SU-DHL-6 (cell line): ENCODE measurements at regions not wholly inside any gene's neighbourhood (a gene's known extent, or its start where the extent isn't known, plus 50 kb on each side); places are given as distances from the start of the nearest gene placed in this dataset.
A peak's percentile ranks its signal among the peaks of the same experiment; 100 is the strongest.

Experiments
- H2AFZ ChIP-seq: fragments of 200-600 bp; sonication (generic); 2 replicates; pipeline ENCODE4 v1.6.1; 2014; ENCODE audit warnings: low read depth, mild to moderate bottlenecking, moderate library complexity, mixed read lengths, antibody characterized with exemption, low read length; ENCODE audit not compliant: severe bottlenecking
- H3F3A ChIP-seq: fragments of 200-600 bp; shearing (Covaris generic); 2 replicates; pipeline ENCODE4 v1.6.0; 2016; ENCODE audit warnings: antibody characterized with exemption, mild to moderate bottlenecking; ENCODE audit not compliant: insufficient read depth
- H3K27ac ChIP-seq: fragments of 200-600 bp; sonication (generic); 2 replicates; pipeline ENCODE4 v1.5.1; 2016; ENCODE audit warnings: low read depth, mild to moderate bottlenecking, low read length, moderate library complexity, mixed read lengths
- H3K27me3 ChIP-seq: fragments of 200-600 bp; sonication (generic), shearing (Covaris generic); 2 replicates; pipeline ENCODE4 v1.6.0; 2014; ENCODE audit warnings: mild to moderate bottlenecking, low read length
- H3K36me3 ChIP-seq: fragments of 200-600 bp; sonication (generic); 2 replicates; pipeline ENCODE4 v1.6.1; 2014; ENCODE audit warnings: mild to moderate bottlenecking, low read length, mixed read lengths
- H3K4me2 ChIP-seq: fragments of 300-600, 200-600 bp; shearing (Covaris generic), sonication (generic); 2 replicates; pipeline ENCODE4 v1.6.0; 2014; ENCODE audit warnings: low read length, low read depth, mild to moderate bottlenecking; ENCODE audit not compliant: poor library complexity, severe bottlenecking
- H3K4me3 ChIP-seq: fragments of 200-600 bp; sonication (generic); 2 replicates; pipeline ENCODE4 v1.5.1; 2014; ENCODE audit warnings: antibody characterized with exemption, low read length, mild to moderate bottlenecking, mixed read lengths; ENCODE audit not compliant: insufficient read depth, poor library complexity, severe bottlenecking
- H3K79me2 ChIP-seq: fragments of 200-600 bp; sonication (generic); 2 replicates; pipeline ENCODE4 v1.6.1; 2014; ENCODE audit warnings: mild to moderate bottlenecking, low read length, moderate library complexity; ENCODE audit not compliant: insufficient read depth
- H3K9ac ChIP-seq: fragments of 200-600 bp; sonication (generic); 2 replicates; pipeline ENCODE4 v1.7.0; 2014; ENCODE audit warnings: mild to moderate bottlenecking, low read length
- H3K9me2 ChIP-seq: fragments of 200-600 bp; sonication (generic); replicated peaks from 2 replicates; pipeline ENCODE4 v1.6.1; 2014; ENCODE audit warnings: low read length; ENCODE audit not compliant: insufficient read depth
- H3K9me3 ChIP-seq: fragments of 200-600 bp; sonication (generic); 2 replicates; pipeline ENCODE4 v1.6.1; 2014; ENCODE audit warnings: low read length, mixed read lengths; ENCODE audit not compliant: insufficient read depth
- H4K20me1 ChIP-seq: fragments of 200-600 bp; sonication (generic); 2 replicates; pipeline ENCODE4 v1.6.1; 2014; ENCODE audit warnings: low read depth, mild to moderate bottlenecking, antibody characterized with exemption, low read length, moderate library complexity, mixed read lengths
- EZH2phosphoT487 ChIP-seq: fragments of 200-600 bp; sonication (generic), shearing (Covaris generic); conservative IDR thresholded peaks from 2 replicates; pipeline ENCODE4 v1.6.1; 2018; ENCODE audit warnings: mild to moderate bottlenecking, antibody characterized with exemption, low read length, moderate library complexity, mixed read lengths
- TF ChIP-seq, protein P1 (sequence below): fragments of 200-600 bp; sonication (generic); IDR thresholded peaks from one replicate; pipeline ENCODE4 v1.5.1; 2017; ENCODE audit warnings: antibody characterized with exemption, mild to moderate bottlenecking, low read length, moderate library complexity; ENCODE audit not compliant: insufficient read depth, poor library complexity, severe bottlenecking

DNA sequence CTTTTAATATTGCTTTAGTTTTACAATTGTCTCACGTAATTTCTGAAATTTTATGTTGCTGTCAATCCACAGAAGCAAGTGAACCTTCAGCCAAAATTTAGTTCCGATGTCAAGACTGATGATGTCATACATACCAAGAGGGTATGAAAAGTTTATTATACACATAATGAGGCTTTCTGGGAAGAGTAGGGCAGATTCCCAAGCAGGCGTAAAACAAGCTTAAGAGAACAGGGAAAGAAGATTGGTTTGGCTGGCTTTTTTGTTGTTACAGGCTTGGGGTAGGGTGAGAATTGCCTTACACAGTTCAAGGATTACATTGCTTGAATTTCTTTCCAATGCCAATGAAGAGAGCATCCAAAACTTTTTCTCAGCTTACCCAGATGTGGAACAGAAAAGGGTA is 1962.9 kb upstream of the CDH6 start:
- Histone ChIP-seq H3K9ac (no peak overlapping the region), H4K20me1 (no peaks in the 10 kb centered on the region), H3K9me3 (peaks cover 5% of the 10 kb centered on the region; the same call in 1 of the 2 replicates), H3K36me3 (no peaks in the 10 kb centered on the region), H2AFZ (no peak overlapping the region), H3K4me3 (no peak overlapping the region), H3F3A (no peaks in the 10 kb centered on the region), H3K27me3 (no peaks in the 10 kb centered on the region), H3K4me2 (no peak overlapping the region), H3K27ac (no peak overlapping the region), H3K9me2 (no peaks in the 10 kb centered on the region), H3K79me2 (no peaks in the 10 kb centered on the region)
- TF ChIP-seq, protein P1, sequence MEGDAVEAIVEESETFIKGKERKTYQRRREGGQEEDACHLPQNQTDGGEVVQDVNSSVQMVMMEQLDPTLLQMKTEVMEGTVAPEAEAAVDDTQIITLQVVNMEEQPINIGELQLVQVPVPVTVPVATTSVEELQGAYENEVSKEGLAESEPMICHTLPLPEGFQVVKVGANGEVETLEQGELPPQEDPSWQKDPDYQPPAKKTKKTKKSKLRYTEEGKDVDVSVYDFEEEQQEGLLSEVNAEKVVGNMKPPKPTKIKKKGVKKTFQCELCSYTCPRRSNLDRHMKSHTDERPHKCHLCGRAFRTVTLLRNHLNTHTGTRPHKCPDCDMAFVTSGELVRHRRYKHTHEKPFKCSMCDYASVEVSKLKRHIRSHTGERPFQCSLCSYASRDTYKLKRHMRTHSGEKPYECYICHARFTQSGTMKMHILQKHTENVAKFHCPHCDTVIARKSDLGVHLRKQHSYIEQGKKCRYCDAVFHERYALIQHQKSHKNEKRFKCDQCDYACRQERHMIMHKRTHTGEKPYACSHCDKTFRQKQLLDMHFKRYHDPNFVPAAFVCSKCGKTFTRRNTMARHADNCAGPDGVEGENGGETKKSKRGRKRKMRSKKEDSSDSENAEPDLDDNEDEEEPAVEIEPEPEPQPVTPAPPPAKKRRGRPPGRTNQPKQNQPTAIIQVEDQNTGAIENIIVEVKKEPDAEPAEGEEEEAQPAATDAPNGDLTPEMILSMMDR: no peak
- TF ChIP-seq EZH2phosphoT487: no peak

DNA sequence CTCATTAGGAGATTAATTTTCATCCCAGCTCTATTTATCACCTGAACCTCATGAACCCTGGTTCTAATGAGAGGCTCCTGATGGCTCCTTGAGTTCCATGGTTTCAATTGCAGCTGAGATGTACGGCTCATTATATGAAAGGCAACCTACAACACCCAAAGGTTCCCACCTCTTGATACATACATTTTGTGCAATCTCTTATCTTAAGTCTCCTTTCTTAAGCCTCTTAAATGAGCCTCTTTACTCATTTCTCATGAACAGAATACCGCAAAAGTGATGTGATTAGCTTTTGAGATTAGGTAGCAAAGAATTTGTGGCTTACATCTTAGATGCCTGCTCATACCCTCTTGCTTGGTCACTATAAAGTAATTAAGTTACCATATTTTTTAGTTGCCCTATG is 1964.0 kb upstream of the CDH6 start:
- no peaks in the 10 kb centered on the region for H3K79me2 ChIP-seq
- H3K9me3 ChIP-seq: peaks cover 5% of the 10 kb centered on the region; the same call in 1 of the 2 replicates
- no peaks in the 10 kb centered on the region for H3F3A ChIP-seq
- H3K27me3 ChIP-seq: no peaks in the 10 kb centered on the region
- TF ChIP-seq EZH2phosphoT487: no peak
- TF ChIP-seq, protein P1: no peak
- no peak overlapping the region for H3K27ac ChIP-seq
- peak overlapping the region; percentile 68 for H2AFZ ChIP-seq
- H3K9me2 ChIP-seq: no peaks in the 10 kb centered on the region
- no peak overlapping the region for H3K4me3 ChIP-seq
- no peak overlapping the region for H3K9ac ChIP-seq
- H3K4me2 ChIP-seq: no peak overlapping the region
- no peaks in the 10 kb centered on the region for H3K36me3 ChIP-seq
- no peaks in the 10 kb centered on the region for H4K20me1 ChIP-seq

DNA sequence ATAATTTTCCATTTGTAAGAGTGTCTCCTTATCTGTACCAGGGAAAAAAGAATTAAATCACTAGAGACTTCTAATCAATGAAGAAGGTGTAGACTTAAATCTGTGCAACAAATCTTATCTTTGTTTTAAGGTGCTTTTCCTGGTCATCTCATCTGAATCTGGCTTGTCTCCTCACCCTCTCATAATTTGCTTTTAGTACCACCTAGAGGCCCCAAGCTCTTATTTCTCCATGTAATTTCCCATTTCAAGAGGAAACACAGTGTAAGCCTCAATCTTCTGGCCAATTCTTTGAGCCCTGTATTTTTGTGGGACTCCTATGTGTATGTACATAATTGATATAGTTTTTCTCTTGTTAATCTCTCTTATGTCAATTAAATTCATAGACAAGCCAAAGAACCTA is 1975.3 kb upstream of the CDH6 start:
- Histone ChIP-seq H3K4me3 (no peak overlapping the region), H3K79me2 (no peaks in the 10 kb centered on the region), H3K9me3 (no peaks in the 10 kb centered on the region), H3K27ac (no peak overlapping the region), H3F3A (no peaks in the 10 kb centered on the region), H3K9me2 (no peaks in the 10 kb centered on the region), H3K9ac (no peak overlapping the region), H4K20me1 (no peaks in the 10 kb centered on the region), H3K36me3 (no peaks in the 10 kb centered on the region), H3K4me2 (no peak overlapping the region), H3K27me3 (no peaks in the 10 kb centered on the region), H2AFZ (no peak overlapping the region)
- TF ChIP-seq, protein P1: no peak
- TF ChIP-seq EZH2phosphoT487: no peak

DNA sequence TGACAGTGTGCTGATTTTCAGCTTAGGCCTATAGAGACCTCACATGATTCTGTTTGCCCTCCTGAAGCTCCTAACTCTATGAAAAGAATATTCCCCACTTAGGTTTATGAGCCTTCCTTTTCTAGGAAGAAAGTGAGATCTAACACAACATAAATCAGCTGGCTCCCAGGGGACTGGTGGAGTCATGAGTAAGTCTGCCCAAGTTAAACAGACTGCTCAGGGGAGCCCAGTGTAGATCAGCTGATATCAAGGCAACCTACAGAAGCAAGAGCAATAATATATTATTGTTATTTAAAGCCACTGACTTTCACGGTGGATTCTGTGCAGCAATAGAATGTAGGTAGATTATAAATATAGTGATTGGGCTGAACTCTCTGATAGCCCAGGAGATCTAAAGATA is 1978.6 kb upstream of the CDH6 start:
- Histone ChIP-seq H3K4me3 (no peak overlapping the region), H3K9me2 (no peaks in the 10 kb centered on the region), H3K27ac (no peak overlapping the region), H3F3A (no peaks in the 10 kb centered on the region), H3K9ac (no peak overlapping the region), H3K36me3 (no peaks in the 10 kb centered on the region), H4K20me1 (no peaks in the 10 kb centered on the region), H3K79me2 (no peaks in the 10 kb centered on the region), H3K9me3 (no peaks in the 10 kb centered on the region), H3K27me3 (no peaks in the 10 kb centered on the region), H2AFZ (no peak overlapping the region), H3K4me2 (no peak overlapping the region)
- TF ChIP-seq, protein P1: no peak
- no peak for TF ChIP-seq EZH2phosphoT487
